SK-N-SH (cell line): ENCODE measurements at regions not wholly inside any gene's neighbourhood (a gene's known extent, or its start where the extent isn't known, plus 50 kb on each side); places are given as distances from the start of the nearest gene placed in this dataset.

Source experiments
- CTCF ChIA-PET: fragments of 300-600, 350-600 bp; formaldehyde crosslinking; extraction: SDS; loops from one replicate; lab custom pipeline; 2021; lab: Yijun Ruan, JAX
- POLR2A ChIA-PET: fragments of 350-600 bp; sonication (Branson Sonifier 250); formaldehyde crosslinking; extraction: SDS; loops from one replicate; lab custom pipeline; 2020; ENCODE audit warnings: antibody characterized with exemption, inconsistent platforms; lab: Yijun Ruan, JAX
- DNase-seq: peaks from one replicate; pipeline ENCODE4 v3.0.0; 2012
- H2AFZ ChIP-seq: fragments of 200-600 bp; sonication (generic); 2 replicates; pipeline ENCODE4 v1.8.1; 2016; ENCODE audit warnings: antibody characterized with exemption, mild to moderate bottlenecking, low read depth
- H3F3A ChIP-seq: fragments of 200-600 bp; sonication (generic); replicated peaks from 2 replicates; pipeline ENCODE3; 2016; ENCODE audit warnings: antibody characterized with exemption, mild to moderate bottlenecking; ENCODE audit not compliant: insufficient read depth
- H3K27ac ChIP-seq, 2 experiments: fragments of 200-500 bp in 1 of 2; fragments of 200-600 bp in 1 of 2; sonication (Bioruptor generic) in 1 of 2; sonication (generic), shearing (Covaris generic) in 1 of 2; 2 replicates each; pipeline versions ENCODE4 v1.5.1 to v1.6.1; 2014 to 2016; ENCODE audit warnings: low read depth in 2 of 2, inconsistent platforms in 1 of 2, low read length in 1 of 2, mild to moderate bottlenecking in 1 of 2, mixed read lengths in 1 of 2
- H3K27me3 ChIP-seq: fragments of 200-600 bp; sonication (generic), shearing (Covaris generic); 2 replicates; pipeline ENCODE4 v1.6.1; 2016; ENCODE audit warnings: mixed run types; ENCODE audit not compliant: insufficient read depth
- H3K36me3 ChIP-seq, 2 experiments: fragments of 200-500 bp in 1 of 2; fragments of 200-600 bp in 1 of 2; sonication (Bioruptor generic) in 1 of 2; sonication (generic) in 1 of 2; replicated peaks in 1 of 2; 2 replicates each; pipeline versions ENCODE3 to v1.5.1; 2014 to 2016; ENCODE audit warnings: low read length in 1 of 2, mild to moderate bottlenecking in 1 of 2; ENCODE audit not compliant: insufficient read depth in 2 of 2, control insufficient read depth in 1 of 2
- H3K4me1 ChIP-seq, 2 experiments: fragments of 200-500 bp in 1 of 2; fragments of 200-600 bp in 1 of 2; sonication (Bioruptor generic) in 1 of 2; sonication (generic), shearing (Covaris generic) in 1 of 2; 2 replicates each; pipeline versions ENCODE4 v1.5.1 to v1.6.1; 2014 to 2016; ENCODE audit warnings: low read depth in 1 of 2, low read length in 1 of 2, mixed run types in 1 of 2; ENCODE audit not compliant: insufficient read depth in 2 of 2, control insufficient read depth in 1 of 2
- H3K4me2 ChIP-seq: fragments of 200-600 bp; sonication (generic), shearing (Covaris generic); 2 replicates; pipeline ENCODE4 v1.6.1; 2017; ENCODE audit warnings: mixed run types
- H3K4me3 ChIP-seq, 2 experiments: fragments of 200-500 bp in 1 of 2; fragments of 200-600 bp in 1 of 2; sonication (Bioruptor generic) in 1 of 2; sonication (generic), shearing (Covaris generic) in 1 of 2; 2 replicates each; pipeline versions ENCODE4 v1.5.1 to v1.8.1; 2014 to 2016; ENCODE audit warnings: low read depth in 2 of 2, inconsistent platforms in 1 of 2, low read length in 1 of 2, mild to moderate bottlenecking in 1 of 2, mixed read lengths in 1 of 2, moderate library complexity in 1 of 2
- H3K79me2 ChIP-seq: fragments of 200-600 bp; sonication (generic); 2 replicates; pipeline ENCODE4 v1.8.1; 2017; ENCODE audit warnings: mild to moderate bottlenecking; ENCODE audit not compliant: insufficient read depth
- H3K9ac ChIP-seq: fragments of 200-600 bp; sonication (generic); 2 replicates; pipeline ENCODE4 v1.6.1; 2017; ENCODE audit warnings: mixed run types
- H3K9me2 ChIP-seq: fragments of 200-600 bp; sonication (generic); 2 replicates; pipeline ENCODE4 v1.6.1; 2017; ENCODE audit warnings: mixed run types
- H3K9me3 ChIP-seq: fragments of 200-600 bp; sonication (generic); 2 replicates; pipeline ENCODE4 v1.6.1; 2017; ENCODE audit warnings: mixed run types, mild to moderate bottlenecking, moderate library complexity
- H4K20me1 ChIP-seq: fragments of 200-600 bp; sonication (generic); 2 replicates; pipeline ENCODE4 v1.6.1; 2017; ENCODE audit warnings: mild to moderate bottlenecking, mixed run types; ENCODE audit not compliant: insufficient read depth
- FOSL2 ChIP-seq: IDR thresholded peaks from 2 replicates; pipeline ENCODE4 v1.4.0; 2012; ENCODE audit warnings: low read depth, mild to moderate bottlenecking, moderate library complexity, borderline replicate concordance
- GATA2 ChIP-seq: sonication (generic); formaldehyde crosslinking; IDR thresholded peaks from 2 replicates; pipeline ENCODE4 v1.5.0; 2020; ENCODE audit warnings: mild to moderate bottlenecking, missing genetic modification reagents
- JUND ChIP-seq: IDR thresholded peaks from 2 replicates; pipeline ENCODE4 v1.4.0; 2012
- MEF2A ChIP-seq: IDR thresholded peaks from 2 replicates; pipeline ENCODE4 v1.4.0; 2012; ENCODE audit warnings: low read depth, borderline replicate concordance
- MXI1 ChIP-seq: IDR thresholded peaks from 2 replicates; pipeline ENCODE4 v1.6.1; 2012; ENCODE audit warnings: mild to moderate bottlenecking, low read depth, low read length, improper control_type of control experiment
- NFIC ChIP-seq: IDR thresholded peaks from 2 replicates; pipeline ENCODE4 v1.4.0; 2012; ENCODE audit warnings: borderline replicate concordance
- POLR2AphosphoS5 ChIP-seq: IDR thresholded peaks from 2 replicates; pipeline ENCODE4 v1.6.1; 2012; ENCODE audit warnings: low read depth, low read length
- RAD21 ChIP-seq: IDR thresholded peaks from 2 replicates; pipeline ENCODE4 v1.6.1; 2012; ENCODE audit warnings: mild to moderate bottlenecking, low read length
- RFX5 ChIP-seq: IDR thresholded peaks from 2 replicates; pipeline ENCODE4 v1.6.1; 2012; ENCODE audit warnings: mild to moderate bottlenecking, improper control_type of control experiment, low read length
- RXRA ChIP-seq: IDR thresholded peaks from 2 replicates; pipeline ENCODE4 v1.4.0; 2012; ENCODE audit warnings: low read depth, mild to moderate bottlenecking, borderline replicate concordance
- SMC3 ChIP-seq: IDR thresholded peaks from 2 replicates; pipeline ENCODE4 v1.6.1; 2012; ENCODE audit warnings: low read depth, low read length, improper control_type of control experiment
- TAF1 ChIP-seq: IDR thresholded peaks from 2 replicates; pipeline ENCODE4 v1.6.1; 2012; ENCODE audit warnings: low read depth, mild to moderate bottlenecking, low read length, moderate library complexity, borderline replicate concordance
- TCF12 ChIP-seq: IDR thresholded peaks from 2 replicates; pipeline ENCODE4 v1.4.0; 2012
- YY1 ChIP-seq: IDR thresholded peaks from 2 replicates; pipeline ENCODE4 v1.4.0; 2012; ENCODE audit warnings: low read depth, mild to moderate bottlenecking
- WGBS: methylation state at CpG from one replicate; pipeline ENCODE4 v1.1.6; 2017; ENCODE audit warnings: low lambda C conversion rate; 5-methylcytosine and 5-hydroxymethylcytosine counted together
- TF ChIP-seq, protein P1 (sequence below): IDR thresholded peaks from 2 replicates; pipeline ENCODE4; 2012
- TF ChIP-seq, protein P2 (sequence below): fragments of 200-600 bp; sonication (generic); IDR thresholded peaks from 2 replicates; pipeline ENCODE4 v1.6.1; 2017; ENCODE audit warnings: antibody characterized with exemption, mild to moderate bottlenecking, moderate library complexity
- TF ChIP-seq, protein P3 (sequence below): IDR thresholded peaks from 2 replicates; pipeline ENCODE4 v1.4.0; 2012; ENCODE audit warnings: low read depth, borderline replicate concordance
- TF ChIP-seq, protein P4 (sequence below): fragments of 150-350 bp; IDR thresholded peaks from 2 replicates; pipeline ENCODE4 v1.6.1; 2017; ENCODE audit warnings: antibody characterized with exemption, low read length, low read depth, borderline replicate concordance

DNA sequence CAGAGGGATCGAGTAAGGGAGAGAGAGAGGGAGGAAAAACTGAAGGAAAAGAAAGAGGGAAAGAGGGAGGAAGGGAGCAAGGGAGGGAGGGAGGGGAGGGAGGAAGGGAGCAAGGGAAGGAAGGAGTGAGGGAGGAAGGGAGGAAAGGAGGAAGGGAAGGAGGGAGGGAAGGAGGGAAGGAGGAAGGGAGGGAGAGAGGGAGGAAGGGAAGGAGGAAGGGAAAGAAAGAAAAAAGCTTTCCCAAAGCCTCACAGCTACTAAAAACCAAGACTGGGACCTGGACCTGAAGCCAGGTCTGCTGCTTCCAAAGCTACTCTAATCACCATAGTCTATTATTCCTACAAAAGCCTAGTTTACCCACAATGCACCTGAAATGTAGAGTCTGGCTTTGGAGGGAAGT, 259.8 kb upstream of the WWC1 start:
- Histone ChIP-seq H3K4me3 (no peak overlapping the region), H3K9me2 (no peaks in the 10 kb centered on the region), H4K20me1 (no peaks in the 10 kb centered on the region), H3K4me2 (no peak overlapping the region), H2AFZ (no peak overlapping the region), H3K79me2 (no peaks in the 10 kb centered on the region), H3K9ac (no peak overlapping the region), H3K27me3 (no peaks in the 10 kb centered on the region), H3K4me1 (no peaks in the 10 kb centered on the region; a peak in 1 of 4 replicates), H3K27ac (no peak overlapping the region), H3K36me3 (no peaks in the 10 kb centered on the region), H3F3A (no peaks in the 10 kb centered on the region), H3K9me3 (no peaks in the 10 kb centered on the region)
- no peak for DNase-seq
- CTCF ChIA-PET, result interaction anchor here (1.0 to 2.9 kb wide), 2 partner anchors 9 to 16 kb away, joined by 3 to 11 read pairs; no protein-coding TSS in a partner anchor
- 8% methylated on average over 1 of the region's 1 CpG for WGBS
- POLR2A ChIA-PET, result no interaction called here
- TF ChIP-seq SMC3, result no peak
- TF ChIP-seq, protein P1, sequence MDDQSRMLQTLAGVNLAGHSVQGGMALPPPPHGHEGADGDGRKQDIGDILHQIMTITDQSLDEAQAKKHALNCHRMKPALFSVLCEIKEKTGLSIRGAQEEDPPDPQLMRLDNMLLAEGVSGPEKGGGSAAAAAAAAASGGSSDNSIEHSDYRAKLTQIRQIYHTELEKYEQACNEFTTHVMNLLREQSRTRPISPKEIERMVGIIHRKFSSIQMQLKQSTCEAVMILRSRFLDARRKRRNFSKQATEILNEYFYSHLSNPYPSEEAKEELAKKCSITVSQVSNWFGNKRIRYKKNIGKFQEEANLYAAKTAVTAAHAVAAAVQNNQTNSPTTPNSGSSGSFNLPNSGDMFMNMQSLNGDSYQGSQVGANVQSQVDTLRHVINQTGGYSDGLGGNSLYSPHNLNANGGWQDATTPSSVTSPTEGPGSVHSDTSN, result no peak
- no peak for TF ChIP-seq GATA2 (CRISPR knock-in tag)
- TF ChIP-seq, protein P2, sequence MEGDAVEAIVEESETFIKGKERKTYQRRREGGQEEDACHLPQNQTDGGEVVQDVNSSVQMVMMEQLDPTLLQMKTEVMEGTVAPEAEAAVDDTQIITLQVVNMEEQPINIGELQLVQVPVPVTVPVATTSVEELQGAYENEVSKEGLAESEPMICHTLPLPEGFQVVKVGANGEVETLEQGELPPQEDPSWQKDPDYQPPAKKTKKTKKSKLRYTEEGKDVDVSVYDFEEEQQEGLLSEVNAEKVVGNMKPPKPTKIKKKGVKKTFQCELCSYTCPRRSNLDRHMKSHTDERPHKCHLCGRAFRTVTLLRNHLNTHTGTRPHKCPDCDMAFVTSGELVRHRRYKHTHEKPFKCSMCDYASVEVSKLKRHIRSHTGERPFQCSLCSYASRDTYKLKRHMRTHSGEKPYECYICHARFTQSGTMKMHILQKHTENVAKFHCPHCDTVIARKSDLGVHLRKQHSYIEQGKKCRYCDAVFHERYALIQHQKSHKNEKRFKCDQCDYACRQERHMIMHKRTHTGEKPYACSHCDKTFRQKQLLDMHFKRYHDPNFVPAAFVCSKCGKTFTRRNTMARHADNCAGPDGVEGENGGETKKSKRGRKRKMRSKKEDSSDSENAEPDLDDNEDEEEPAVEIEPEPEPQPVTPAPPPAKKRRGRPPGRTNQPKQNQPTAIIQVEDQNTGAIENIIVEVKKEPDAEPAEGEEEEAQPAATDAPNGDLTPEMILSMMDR, result no peak

DNA sequence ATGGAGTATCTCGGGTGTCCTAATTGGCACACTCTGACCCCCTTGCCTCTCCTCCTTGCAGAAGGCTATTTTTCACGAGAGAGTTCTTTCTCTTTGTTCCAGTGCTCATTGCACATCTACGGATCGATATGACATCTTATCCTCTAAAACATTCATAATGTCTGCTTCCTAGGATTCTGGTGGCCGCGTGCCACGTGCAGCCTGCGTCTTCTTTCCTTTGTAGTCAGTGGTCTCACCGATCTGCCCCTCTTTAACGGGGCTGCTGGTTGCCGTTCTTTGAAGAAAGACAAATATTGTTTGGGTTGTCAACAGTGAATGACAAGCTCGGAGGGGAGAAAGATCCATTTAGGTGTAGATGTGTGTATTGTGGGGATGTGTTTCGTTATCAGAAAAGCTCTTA, 252.4 kb upstream of the WWC1 start:
- no peaks in the 10 kb centered on the region for H4K20me1 ChIP-seq
- ChIA-PET CTCF (interaction anchor here (1.0 to 1.5 kb wide), 3 partner anchors 8 to 180 kb away, joined by 3 to 5 read pairs (median 3); no protein-coding TSS in a partner anchor), POLR2A (no interaction called here)
- no peaks in the 10 kb centered on the region for H3F3A ChIP-seq
- no peak overlapping the region for H3K4me3 ChIP-seq
- no peaks in the 10 kb centered on the region for H3K79me2 ChIP-seq
- H2AFZ ChIP-seq, result no peak overlapping the region
- H3K27ac ChIP-seq, result no peak overlapping the region
- DNase-seq, result no peak
- H3K4me1 ChIP-seq, result no peaks in the 10 kb centered on the region
- TF ChIP-seq RAD21 (no peak), JUND (no peak), MEF2A (no peak), POLR2AphosphoS5 (no peak), NFIC (no peak), MXI1 (no peak), YY1 (no peak), TCF12 (no peak), RFX5 (no peak), TAF1 (no peak), RXRA (no peak), FOSL2 (no peak)
- TF ChIP-seq, protein P3, sequence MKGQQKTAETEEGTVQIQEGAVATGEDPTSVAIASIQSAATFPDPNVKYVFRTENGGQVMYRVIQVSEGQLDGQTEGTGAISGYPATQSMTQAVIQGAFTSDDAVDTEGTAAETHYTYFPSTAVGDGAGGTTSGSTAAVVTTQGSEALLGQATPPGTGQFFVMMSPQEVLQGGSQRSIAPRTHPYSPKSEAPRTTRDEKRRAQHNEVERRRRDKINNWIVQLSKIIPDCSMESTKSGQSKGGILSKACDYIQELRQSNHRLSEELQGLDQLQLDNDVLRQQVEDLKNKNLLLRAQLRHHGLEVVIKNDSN, result no peak
- TF ChIP-seq, protein P4, sequence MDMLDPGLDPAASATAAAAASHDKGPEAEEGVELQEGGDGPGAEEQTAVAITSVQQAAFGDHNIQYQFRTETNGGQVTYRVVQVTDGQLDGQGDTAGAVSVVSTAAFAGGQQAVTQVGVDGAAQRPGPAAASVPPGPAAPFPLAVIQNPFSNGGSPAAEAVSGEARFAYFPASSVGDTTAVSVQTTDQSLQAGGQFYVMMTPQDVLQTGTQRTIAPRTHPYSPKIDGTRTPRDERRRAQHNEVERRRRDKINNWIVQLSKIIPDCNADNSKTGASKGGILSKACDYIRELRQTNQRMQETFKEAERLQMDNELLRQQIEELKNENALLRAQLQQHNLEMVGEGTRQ, result no peak
- no peaks in the 10 kb centered on the region for H3K9me2 ChIP-seq
- H3K36me3 ChIP-seq, result no peaks in the 10 kb centered on the region
- H3K27me3 ChIP-seq, result no peaks in the 10 kb centered on the region
- no peak overlapping the region for H3K4me2 ChIP-seq
- 54% methylated on average over 13 of the region's 13 CpGs for WGBS
- H3K9me3 ChIP-seq, result no peaks in the 10 kb centered on the region
- no peak overlapping the region for H3K9ac ChIP-seq
